Fibroblast of the aortic adventitia (primary cell): ENCODE measurements at regions not wholly inside any gene's neighbourhood (a gene's known extent, or its start where the extent isn't known, plus 50 kb on each side); places are given as distances from the start of the nearest gene placed in this dataset.

Experiments used
- DNase-seq: peaks from one replicate; pipeline ENCODE4 v3.0.0-alpha.2; 2010; ENCODE audit warnings: low read depth
- H3K4me3 ChIP-seq: 2 replicates; pipeline ENCODE4 v1.5.1; 2011; ENCODE audit warnings: low read depth, mild to moderate bottlenecking, control low read depth, low read length, moderate library complexity
- TF ChIP-seq, protein P1 (sequence below): IDR thresholded peaks from 2 replicates; pipeline ENCODE4 v1.5.1; 2011; ENCODE audit warnings: mild to moderate bottlenecking, low read length, control low read depth, inconsistent platforms; ENCODE audit not compliant: insufficient read depth

DNA sequence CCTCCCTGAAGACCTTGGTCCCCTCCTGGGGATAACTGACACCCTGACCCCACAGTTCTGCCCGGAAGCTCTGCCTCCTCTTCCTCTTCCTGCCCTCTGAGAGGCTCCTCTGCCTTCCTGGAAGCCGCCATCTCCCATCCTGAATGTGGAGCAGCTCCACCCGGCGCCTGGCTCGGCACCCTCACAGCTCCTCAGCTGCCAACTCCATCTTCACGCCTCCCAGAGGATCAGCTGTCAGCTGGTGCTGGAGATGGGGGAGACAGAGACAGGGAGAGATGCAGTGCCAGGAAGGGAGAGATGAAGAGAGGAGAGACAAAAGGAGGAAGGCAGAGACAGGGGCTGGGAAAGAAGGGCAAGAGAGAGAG is 210.4 kb upstream of the CSF3R start:
- H3K4me3 ChIP-seq: no peak overlapping the region
- no peak for DNase-seq
- TF ChIP-seq, protein P1, sequence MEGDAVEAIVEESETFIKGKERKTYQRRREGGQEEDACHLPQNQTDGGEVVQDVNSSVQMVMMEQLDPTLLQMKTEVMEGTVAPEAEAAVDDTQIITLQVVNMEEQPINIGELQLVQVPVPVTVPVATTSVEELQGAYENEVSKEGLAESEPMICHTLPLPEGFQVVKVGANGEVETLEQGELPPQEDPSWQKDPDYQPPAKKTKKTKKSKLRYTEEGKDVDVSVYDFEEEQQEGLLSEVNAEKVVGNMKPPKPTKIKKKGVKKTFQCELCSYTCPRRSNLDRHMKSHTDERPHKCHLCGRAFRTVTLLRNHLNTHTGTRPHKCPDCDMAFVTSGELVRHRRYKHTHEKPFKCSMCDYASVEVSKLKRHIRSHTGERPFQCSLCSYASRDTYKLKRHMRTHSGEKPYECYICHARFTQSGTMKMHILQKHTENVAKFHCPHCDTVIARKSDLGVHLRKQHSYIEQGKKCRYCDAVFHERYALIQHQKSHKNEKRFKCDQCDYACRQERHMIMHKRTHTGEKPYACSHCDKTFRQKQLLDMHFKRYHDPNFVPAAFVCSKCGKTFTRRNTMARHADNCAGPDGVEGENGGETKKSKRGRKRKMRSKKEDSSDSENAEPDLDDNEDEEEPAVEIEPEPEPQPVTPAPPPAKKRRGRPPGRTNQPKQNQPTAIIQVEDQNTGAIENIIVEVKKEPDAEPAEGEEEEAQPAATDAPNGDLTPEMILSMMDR: no peak

DNA sequence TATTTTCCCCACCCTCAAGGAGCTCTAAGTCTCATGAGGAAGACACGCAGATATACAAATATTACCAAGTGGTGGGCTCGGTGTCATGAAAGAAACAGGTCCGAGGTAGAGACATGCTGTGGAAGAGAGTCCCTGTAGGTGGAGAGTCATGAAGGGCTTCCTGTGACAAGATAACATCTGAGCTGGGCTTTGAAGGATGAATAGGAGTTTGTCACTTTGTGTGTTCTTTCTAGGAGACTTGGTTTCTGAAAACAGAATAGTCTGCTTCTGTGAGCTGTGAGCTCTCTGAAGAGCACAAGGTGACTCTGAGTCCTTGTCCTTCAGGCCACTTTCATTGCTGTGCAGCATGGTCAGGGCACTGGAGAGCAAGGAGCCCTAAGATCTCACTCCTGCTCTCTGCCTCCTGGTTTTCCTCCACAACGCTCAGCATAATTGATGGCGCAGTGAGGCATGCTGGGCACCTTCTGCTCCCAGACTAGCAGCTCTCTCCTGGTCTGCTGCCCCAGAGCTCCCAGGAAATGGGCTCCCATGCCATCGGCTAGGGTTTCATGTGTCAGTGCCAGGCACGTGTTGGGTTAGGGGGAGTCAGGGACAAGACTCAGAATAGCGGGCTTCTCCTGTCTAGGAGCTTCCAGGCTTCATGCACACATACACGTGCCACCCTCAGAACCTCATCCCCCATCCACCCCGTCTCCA is 209.9 kb upstream of the CSF3R start:
- no peak for DNase-seq
- H3K4me3 ChIP-seq: no peak overlapping the region
- TF ChIP-seq, protein P1: no peak

DNA sequence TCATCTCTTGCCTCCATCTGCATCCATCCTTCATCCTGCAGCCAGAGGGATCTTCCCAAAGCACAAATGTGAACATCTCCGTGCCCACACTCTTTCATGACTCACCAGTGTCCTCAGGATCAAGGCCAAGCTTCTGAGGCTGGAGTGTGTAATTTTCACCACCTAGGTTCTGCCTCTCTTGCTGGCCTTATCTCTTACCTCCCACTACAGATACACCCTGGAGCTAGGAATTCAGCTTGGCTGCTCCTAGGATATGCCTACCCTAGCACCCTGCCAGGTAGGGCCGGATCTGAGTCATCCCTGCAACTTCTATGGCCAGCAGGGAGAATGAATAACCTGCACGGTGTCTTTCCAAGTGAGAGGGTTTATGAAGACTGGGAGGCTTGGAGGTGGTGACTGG is 208.7 kb upstream of the CSF3R start:
- DNase-seq: no peak
- TF ChIP-seq, protein P1: no peak
- no peak overlapping the region for H3K4me3 ChIP-seq

DNA sequence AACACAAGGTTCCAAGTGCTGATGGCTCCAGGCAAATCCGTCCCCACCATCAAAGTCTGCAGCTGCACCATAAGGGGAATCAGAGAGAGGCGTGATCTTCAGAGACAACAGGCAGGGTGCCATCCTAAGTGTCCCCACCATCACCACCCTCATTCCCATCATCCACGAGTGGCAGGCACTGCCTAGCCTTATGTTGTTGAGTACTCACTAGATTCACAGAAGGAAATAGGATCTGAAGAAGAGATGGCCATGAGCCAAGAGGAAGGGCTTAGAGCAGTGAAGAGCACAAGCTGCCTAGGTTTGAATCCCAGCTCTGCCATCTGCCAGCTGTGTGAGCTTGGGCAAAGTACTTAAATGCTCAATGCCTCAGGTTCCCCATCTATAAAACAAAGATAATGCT is 207.3 kb upstream of the CSF3R start:
- H3K4me3 ChIP-seq: no peak overlapping the region
- DNase-seq: no peak
- TF ChIP-seq, protein P1: no peak

DNA sequence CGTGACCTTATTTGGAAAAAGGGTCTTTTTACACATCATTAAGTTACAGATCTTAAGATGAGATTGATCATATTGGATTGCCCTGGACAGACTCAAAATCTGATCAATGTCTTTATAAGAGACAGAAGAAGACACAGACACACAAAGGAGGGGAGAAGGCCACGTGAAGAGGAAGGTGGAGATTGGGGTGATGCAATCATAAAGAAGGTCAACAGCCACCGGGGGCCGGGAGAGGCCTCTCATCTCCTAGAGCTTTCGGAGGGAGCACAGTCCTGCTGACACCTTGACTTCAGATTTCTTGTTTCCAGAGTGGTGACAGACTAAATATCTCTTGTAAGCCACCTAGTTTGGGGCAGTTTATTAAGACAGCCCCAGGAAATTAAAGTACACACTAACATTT is 204.6 kb upstream of the CSF3R start:
- no peak overlapping the region for H3K4me3 ChIP-seq
- TF ChIP-seq, protein P1: no peak

DNA sequence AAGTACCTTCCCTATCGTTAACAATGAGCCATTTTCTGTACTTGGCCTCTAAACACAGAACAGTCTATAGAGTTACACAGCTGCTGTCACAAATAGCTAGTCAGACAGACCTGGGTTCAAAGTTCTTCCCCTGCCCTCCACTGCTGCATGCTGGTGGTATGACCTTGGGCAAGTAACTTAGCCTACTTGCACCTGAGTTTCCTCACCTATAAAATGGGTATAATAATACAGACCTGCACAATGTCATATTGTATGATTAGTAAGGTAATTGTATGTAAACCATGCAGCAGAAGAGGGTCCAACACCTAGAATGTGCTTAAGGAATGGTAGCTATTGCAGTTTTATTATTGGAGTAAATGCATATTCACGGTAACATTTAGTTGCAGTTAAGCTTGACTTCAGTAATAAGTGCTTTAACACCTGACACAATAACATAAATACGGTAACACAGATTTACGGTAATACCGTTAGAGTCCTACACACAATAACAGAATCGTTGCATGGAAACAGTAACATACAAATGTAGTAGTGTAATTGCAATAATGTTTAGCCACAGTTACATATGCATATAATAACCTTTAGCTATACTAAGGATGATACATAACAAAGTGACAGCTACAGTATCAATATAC is 193.3 kb upstream of the CSF3R start:
- TF ChIP-seq, protein P1: no peak
- DNase-seq: no peak
- H3K4me3 ChIP-seq: no peak overlapping the region

More for the DNA sequence above, 204.6 kb upstream of the CSF3R start:
- no peak for DNase-seq
